ENCODE measurements at regions not wholly inside any gene's neighbourhood (a gene's known extent, or its start where the extent isn't known, plus 50 kb on each side); places are given as distances from the start of the nearest gene placed in this dataset.
"Not testable (repeated sequence)": the region's sequence is repeated elsewhere in the genome, so short reads cannot be mapped to it uniquely, and the experiment has no call there.

DNA sequence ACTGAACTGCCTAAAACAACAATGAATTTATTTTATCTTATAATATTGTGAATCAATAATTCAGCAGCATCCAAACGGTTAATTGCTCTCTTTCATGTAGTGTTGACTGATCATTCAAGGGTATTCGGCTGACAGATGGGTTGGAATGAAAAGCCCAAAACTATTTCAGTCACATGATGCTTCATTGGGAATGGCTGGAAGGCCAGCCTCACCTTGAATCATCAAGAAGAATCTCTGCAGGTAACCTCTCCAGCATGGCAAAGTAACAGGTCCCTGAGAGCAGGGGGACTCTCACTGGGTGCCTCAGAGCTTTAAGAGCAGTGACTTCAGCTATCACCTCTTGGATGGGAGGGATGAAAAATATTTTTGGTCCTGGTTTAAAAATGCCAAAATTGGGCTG, 1395.7 kb downstream of the OLFM4 start:
- TF ChIP-seq POLR2A (IDR thresholded peaks at IDR 0.05) = no peak
- TF ChIP-seq, protein P1, sequence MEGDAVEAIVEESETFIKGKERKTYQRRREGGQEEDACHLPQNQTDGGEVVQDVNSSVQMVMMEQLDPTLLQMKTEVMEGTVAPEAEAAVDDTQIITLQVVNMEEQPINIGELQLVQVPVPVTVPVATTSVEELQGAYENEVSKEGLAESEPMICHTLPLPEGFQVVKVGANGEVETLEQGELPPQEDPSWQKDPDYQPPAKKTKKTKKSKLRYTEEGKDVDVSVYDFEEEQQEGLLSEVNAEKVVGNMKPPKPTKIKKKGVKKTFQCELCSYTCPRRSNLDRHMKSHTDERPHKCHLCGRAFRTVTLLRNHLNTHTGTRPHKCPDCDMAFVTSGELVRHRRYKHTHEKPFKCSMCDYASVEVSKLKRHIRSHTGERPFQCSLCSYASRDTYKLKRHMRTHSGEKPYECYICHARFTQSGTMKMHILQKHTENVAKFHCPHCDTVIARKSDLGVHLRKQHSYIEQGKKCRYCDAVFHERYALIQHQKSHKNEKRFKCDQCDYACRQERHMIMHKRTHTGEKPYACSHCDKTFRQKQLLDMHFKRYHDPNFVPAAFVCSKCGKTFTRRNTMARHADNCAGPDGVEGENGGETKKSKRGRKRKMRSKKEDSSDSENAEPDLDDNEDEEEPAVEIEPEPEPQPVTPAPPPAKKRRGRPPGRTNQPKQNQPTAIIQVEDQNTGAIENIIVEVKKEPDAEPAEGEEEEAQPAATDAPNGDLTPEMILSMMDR (IDR thresholded peaks at IDR 0.05) = no peak
- Histone ChIP-seq H3K4me3 (no peak overlapping the region), H3K36me3 (no peaks in the 10 kb centered on the region), H3K4me1 (no peaks in the 10 kb centered on the region), H3K9me3 (no peaks in the 10 kb centered on the region), H3K27ac (no peak overlapping the region), H3K27me3 (no peaks in the 10 kb centered on the region)
- no peak for DNase-seq

DNA sequence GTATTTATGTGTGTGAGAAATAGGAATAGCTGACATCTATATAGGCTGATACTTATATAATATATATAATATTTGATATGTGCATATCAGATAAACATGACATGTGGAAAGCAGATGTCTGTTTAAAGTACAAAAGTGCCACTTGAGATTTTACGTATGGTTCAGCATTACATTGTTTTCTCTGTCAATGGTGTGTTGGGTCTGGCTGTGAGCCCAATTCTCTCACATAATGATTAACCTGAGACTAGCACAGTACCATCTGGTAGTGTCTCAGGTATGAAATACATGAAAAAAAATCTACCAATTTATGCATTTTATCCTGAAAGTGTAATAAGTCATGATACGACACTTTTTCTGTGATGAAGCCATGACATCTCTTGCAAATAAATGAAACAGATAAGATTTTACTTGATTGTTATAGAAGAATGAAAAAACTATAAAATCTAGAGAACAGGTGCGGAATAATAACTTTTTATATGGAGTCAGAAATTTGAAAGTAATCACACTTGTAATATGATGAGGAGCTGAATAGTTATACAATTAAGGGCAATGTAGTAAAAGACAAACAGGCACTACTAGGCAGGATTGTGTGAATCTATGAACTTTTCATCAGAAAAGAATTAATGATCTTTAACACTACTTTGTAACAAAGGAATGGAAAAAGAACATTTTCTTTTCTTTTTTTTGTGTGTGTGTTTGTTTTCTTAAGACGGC, 1405.0 kb downstream of the OLFM4 start:
- Histone ChIP-seq H3K27me3 (no peaks in the 10 kb centered on the region), H3K4me3 (no peak overlapping the region)
- peak in 1 of 3 donors; percentile 47 for DNase-seq

DNA sequence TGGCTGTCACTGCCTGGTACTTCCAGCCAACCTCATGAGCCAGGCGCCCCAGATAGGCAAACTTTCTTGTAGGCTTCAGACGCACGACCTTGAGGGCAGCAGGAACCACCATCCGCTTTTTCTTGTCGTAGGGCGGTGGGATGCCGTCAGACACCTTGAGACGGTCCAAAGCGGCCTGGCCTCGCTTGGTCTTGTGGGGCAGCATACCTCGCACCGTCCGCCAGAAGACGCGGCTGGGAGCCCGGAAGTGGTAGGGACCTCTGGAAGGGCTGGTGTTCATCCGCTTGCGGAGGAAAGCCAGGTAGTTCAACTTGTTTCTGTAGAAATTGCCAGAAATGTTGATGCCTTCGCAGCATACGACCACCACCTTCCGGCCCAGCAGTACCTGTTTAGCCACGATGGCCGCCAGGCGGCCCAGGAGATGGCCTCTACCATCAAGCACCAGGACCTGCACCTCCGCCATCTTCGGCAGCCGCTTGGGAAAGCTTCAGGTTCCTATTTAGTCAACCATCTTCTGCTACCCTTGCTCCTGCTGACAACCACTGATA, 1412.3 kb downstream of the OLFM4 start:
- not testable (repeated sequence) for H3K27me3 ChIP-seq, H3K27ac ChIP-seq, H3K4me3 ChIP-seq, H3K36me3 ChIP-seq, H3K9me3 ChIP-seq, DNase-seq, H3K4me1 ChIP-seq

More for the DNA sequence above, 1405.0 kb downstream of the OLFM4 start:
- H3K27ac ChIP-seq = no peak overlapping the region
- no peaks in the 10 kb centered on the region for H3K4me1 ChIP-seq
- TF ChIP-seq, protein P1 (IDR thresholded peaks at IDR 0.05) = no peak
- TF ChIP-seq POLR2A (IDR thresholded peaks at IDR 0.05) = no peak
- no peaks in the 10 kb centered on the region for H3K36me3 ChIP-seq
- no peaks in the 10 kb centered on the region for H3K9me3 ChIP-seq

DNA sequence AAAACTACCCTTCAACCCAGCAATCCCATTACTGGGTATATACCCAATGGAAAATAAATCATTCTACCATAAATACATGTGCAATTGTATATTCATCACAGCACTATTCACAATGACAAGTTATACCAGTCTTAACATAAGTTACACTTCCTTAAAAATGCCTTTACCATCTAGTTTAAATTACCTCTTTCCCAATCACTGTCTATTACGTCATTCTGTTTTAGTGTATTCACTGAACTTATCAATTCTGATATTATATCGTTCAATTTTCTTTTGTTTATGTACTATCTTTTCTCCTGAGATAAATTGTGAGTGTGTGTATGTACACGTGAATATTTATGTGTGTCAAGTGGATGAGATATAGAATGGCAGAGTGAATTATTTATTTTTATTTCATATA, 1416.8 kb downstream of the OLFM4 start:
- Histone ChIP-seq H3K27me3 (no peaks in the 10 kb centered on the region), H3K9me3 (peaks cover 0 to 3% (median 0%) of the 10 kb centered on the region in 4 donors), H3K27ac (no peak overlapping the region), H3K36me3 (no peaks in the 10 kb centered on the region), H3K4me1 (no peaks in the 10 kb centered on the region), H3K4me3 (no peak overlapping the region)
- DNase-seq = no peak
- TF ChIP-seq, protein P1 (IDR thresholded peaks at IDR 0.05) = no peak
- TF ChIP-seq POLR2A (IDR thresholded peaks at IDR 0.05) = no peak

DNA sequence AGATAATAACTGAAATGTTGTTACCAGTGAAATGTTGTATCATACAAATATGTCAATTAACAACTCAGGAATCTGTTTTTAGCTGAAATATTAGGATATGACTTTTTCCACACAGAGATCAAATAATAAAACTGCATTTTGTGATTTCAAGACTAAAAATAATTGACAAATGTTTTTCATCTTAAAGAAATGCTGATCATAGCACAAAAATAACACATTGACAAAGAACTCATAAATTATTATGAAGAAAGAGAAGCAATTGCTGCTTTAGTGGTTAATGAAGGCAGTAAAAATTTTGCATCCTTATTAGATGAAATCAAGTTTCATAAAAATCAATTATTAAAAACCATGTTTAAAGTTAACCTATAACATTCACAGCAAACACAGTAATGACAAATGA, 1417.3 kb downstream of the OLFM4 start:
- Histone ChIP-seq H3K36me3 (no peaks in the 10 kb centered on the region), H3K27me3 (no peaks in the 10 kb centered on the region), H3K27ac (no peak overlapping the region), H3K4me3 (no peak overlapping the region), H3K9me3 (peaks cover 0 to 3% (median 0%) of the 10 kb centered on the region in 4 donors), H3K4me1 (no peaks in the 10 kb centered on the region)
- no peak for DNase-seq
- no peak for TF ChIP-seq POLR2A (IDR thresholded peaks at IDR 0.05)
- TF ChIP-seq, protein P1 (IDR thresholded peaks at IDR 0.05) = no peak

DNA sequence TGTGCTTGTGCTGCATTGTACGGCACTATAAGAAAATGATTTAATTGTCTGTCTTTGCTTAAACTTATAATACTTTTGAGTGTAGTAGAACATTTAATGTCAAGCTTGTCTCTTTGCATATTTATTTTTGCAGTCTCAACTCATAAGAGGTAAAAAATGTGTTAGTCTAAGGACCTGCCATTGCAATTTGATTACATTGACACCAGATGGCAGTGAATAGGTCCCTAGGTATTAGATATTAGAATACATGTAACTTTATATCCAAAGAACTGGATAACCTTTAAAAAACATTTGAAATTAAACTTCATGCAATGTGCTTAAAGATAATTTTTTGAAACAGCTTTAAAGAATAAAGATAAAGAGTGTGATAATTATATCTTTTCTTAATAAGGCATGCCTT, 1421.3 kb downstream of the OLFM4 start:
- Histone ChIP-seq H3K9me3 (peaks cover 0 to 3% (median 0%) of the 10 kb centered on the region in 4 donors), H3K36me3 (no peaks in the 10 kb centered on the region), H3K4me1 (no peaks in the 10 kb centered on the region), H3K27me3 (no peaks in the 10 kb centered on the region), H3K4me3 (no peak overlapping the region), H3K27ac (no peak overlapping the region)
- no peak for DNase-seq
- TF ChIP-seq, protein P1 (IDR thresholded peaks at IDR 0.05) = peak in 1 of 6 experiments; percentile 3
- TF ChIP-seq POLR2A (IDR thresholded peaks at IDR 0.05) = no peak

All from Peyer's patch (tissue), 4 donors.